ENCODE measurements at regions not wholly inside any gene's neighbourhood (a gene's known extent, or its start where the extent isn't known, plus 50 kb on each side); places are given as distances from the start of the nearest gene placed in this dataset.

- no TSS peak for BruUV-seq (replicated peaks)
- Mint-ChIP-seq H3K27me3 (ENCODE audit: unreplicated experiment) (peaks cover 17% of the 10 kb centered on the region), H3K36me3 (ENCODE audit: insufficient read depth, unreplicated experiment) (no peaks in the 10 kb centered on the region), H3K4me3 (ENCODE audit: low read depth, unreplicated experiment) (no peak overlapping the region), H3K27ac (ENCODE audit: unreplicated experiment) (no peak overlapping the region), H3K9me3 (ENCODE audit: low read depth, unreplicated experiment) (no peaks in the 10 kb centered on the region), H3K4me1 (ENCODE audit: low read depth, unreplicated experiment) (peaks cover 7% of the 10 kb centered on the region)
- CTCF ChIA-PET, result interaction anchor here (2.2 kb wide), 1 partner anchor 453 kb away, joined by 15 read pairs; no protein-coding TSS in a partner anchor
- TF ChIP-seq CTCF (IDR thresholded peaks at IDR 0.05; ENCODE audit: unreplicated experiment), result no peak
- DNase-seq, result no peak
- intact Hi-C loops (cut with micrococcal nuclease; ENCODE audit: unreplicated experiment), result loop anchor here (5.0 kb wide), 2 partner anchors 190 to 625 kb away; no protein-coding TSS in a partner anchor
Measured at GRCh38 chr14:34302654-34303053, 159.4 kb downstream of the SPTSSA start.

- peak; percentile 37 for TF ChIP-seq CTCF (IDR thresholded peaks at IDR 0.05; ENCODE audit: unreplicated experiment)
- Mint-ChIP-seq H3K9me3 (ENCODE audit: low read depth, unreplicated experiment) (no peaks in the 10 kb centered on the region), H3K27me3 (ENCODE audit: unreplicated experiment) (peaks cover 17% of the 10 kb centered on the region), H3K4me3 (ENCODE audit: low read depth, unreplicated experiment) (no peak overlapping the region), H3K4me1 (ENCODE audit: low read depth, unreplicated experiment) (peaks cover 10% of the 10 kb centered on the region), H3K27ac (ENCODE audit: unreplicated experiment) (no peak overlapping the region), H3K36me3 (ENCODE audit: insufficient read depth, unreplicated experiment) (no peaks in the 10 kb centered on the region)
- intact Hi-C loops (cut with micrococcal nuclease; ENCODE audit: unreplicated experiment), result loop anchor here (1.0 to 5.0 kb wide), 6 partner anchors 73 to 624 kb away; no protein-coding TSS in a partner anchor
- DNase-seq, result peak; percentile 54
- no TSS peak for BruUV-seq (replicated peaks)
- CTCF ChIA-PET, result interaction anchor here (0.7 to 2.2 kb wide), 11 partner anchors 10 to 625 kb away, joined by 3 to 15 read pairs (median 3); no protein-coding TSS in a partner anchor
Measured at GRCh38 chr14:34300882-34301734, 160.9 kb downstream of the SPTSSA start.

- no peak for TF ChIP-seq CTCF (IDR thresholded peaks at IDR 0.05; ENCODE audit: unreplicated experiment)
- H3K27me3 Mint-ChIP-seq (ENCODE audit: unreplicated experiment), result peaks cover 11% of the 10 kb centered on the region
- H3K4me1 Mint-ChIP-seq (ENCODE audit: low read depth, unreplicated experiment), result peaks cover 10% of the 10 kb centered on the region
- H3K27ac Mint-ChIP-seq (ENCODE audit: unreplicated experiment), result no peak overlapping the region
- no peak for DNase-seq
- no TSS peak for BruUV-seq (replicated peaks)
- CTCF ChIA-PET, result interaction anchor here (0.7 to 1.6 kb wide), 4 partner anchors 24 to 508 kb away, joined by 3 to 15 read pairs (median 5); no protein-coding TSS in a partner anchor
- H3K4me3 Mint-ChIP-seq (ENCODE audit: low read depth, unreplicated experiment), result no peak overlapping the region
- H3K36me3 Mint-ChIP-seq (ENCODE audit: insufficient read depth, unreplicated experiment), result no peaks in the 10 kb centered on the region
- H3K9me3 Mint-ChIP-seq (ENCODE audit: low read depth, unreplicated experiment), result no peaks in the 10 kb centered on the region
- intact Hi-C loops (cut with micrococcal nuclease; ENCODE audit: unreplicated experiment), result loop anchor here (2.0 to 5.0 kb wide), 4 partner anchors 188 to 623 kb away; no protein-coding TSS in a partner anchor
Measured at GRCh38 chr14:34300330-34300729, 161.7 kb downstream of the SPTSSA start.

GRCh38 chr14:34299360-34299759 is 162.7 kb downstream of the SPTSSA start:
- no TSS peak for BruUV-seq (replicated peaks)

More at GRCh38 chr14:34299360-34299759, 162.7 kb downstream of the SPTSSA start:
- H3K9me3 Mint-ChIP-seq (ENCODE audit: low read depth, unreplicated experiment), result no peaks in the 10 kb centered on the region
- CTCF ChIA-PET, result interaction anchor here (0.6 kb wide), 1 partner anchor 150 kb away, joined by 7 read pairs; no protein-coding TSS in a partner anchor
- H3K36me3 Mint-ChIP-seq (ENCODE audit: insufficient read depth, unreplicated experiment), result no peaks in the 10 kb centered on the region
- peaks cover 10% of the 10 kb centered on the region for H3K4me1 Mint-ChIP-seq (ENCODE audit: low read depth, unreplicated experiment)
- no peak for TF ChIP-seq CTCF (IDR thresholded peaks at IDR 0.05; ENCODE audit: unreplicated experiment)
- peaks cover 1% of the 10 kb centered on the region for H3K27me3 Mint-ChIP-seq (ENCODE audit: unreplicated experiment)
- intact Hi-C loops (cut with micrococcal nuclease; ENCODE audit: unreplicated experiment), result no loop called here
- H3K27ac Mint-ChIP-seq (ENCODE audit: unreplicated experiment), result no peak overlapping the region
- DNase-seq, result no peak
- H3K4me3 Mint-ChIP-seq (ENCODE audit: low read depth, unreplicated experiment), result no peak overlapping the region

All from Calu3 (cell line).